Uterus (tissue), 2 donors: ENCODE measurements at regions not wholly inside any gene's neighbourhood (a gene's known extent, or its start where the extent isn't known, plus 50 kb on each side); places are given as distances from the start of the nearest gene placed in this dataset.

Source experiments
- POLR2A ChIP-seq, 2 donors: fragments of 450-650 bp; IDR thresholded peaks; one replicate each; pipeline ENCODE4 v1.6.1; 2016; ENCODE audit warnings: antibody characterized with exemption in 2 of 2, mild to moderate bottlenecking in 1 of 2, moderate library complexity in 1 of 2
- TF ChIP-seq, protein P1 (sequence below), 4 experiments: fragments of 200-600 bp in 2 of 4; fragments of 450-650 bp in 2 of 4; sonication (generic) in 2 of 4; IDR thresholded peaks; one replicate each; pipeline ENCODE4 v1.5.1; 2016 to 2019; ENCODE audit warnings: antibody characterized with exemption in 4 of 4, mild to moderate bottlenecking in 2 of 4, moderate library complexity in 1 of 4

DNA sequence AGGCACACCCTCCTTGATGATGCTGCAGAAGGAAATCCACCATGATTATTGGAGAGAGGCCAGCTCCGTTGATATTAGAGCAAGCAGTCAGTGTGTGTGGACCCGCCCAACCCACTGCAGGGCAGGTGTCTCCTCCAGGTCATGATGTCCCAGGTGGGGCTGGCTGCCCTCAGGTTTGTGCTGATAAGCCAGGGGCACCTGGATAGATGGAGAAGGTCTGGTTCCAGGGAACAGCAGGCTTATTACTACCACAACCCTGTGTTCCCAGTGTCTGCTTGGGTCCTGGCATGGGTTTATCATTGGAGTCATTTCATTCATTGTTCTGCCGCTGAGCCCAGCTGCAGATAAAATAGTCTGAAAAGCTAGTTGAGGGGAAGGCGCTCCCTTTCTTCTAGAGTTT is 181.1 kb upstream of the NECTIN1 start:
- TF ChIP-seq, protein P1, sequence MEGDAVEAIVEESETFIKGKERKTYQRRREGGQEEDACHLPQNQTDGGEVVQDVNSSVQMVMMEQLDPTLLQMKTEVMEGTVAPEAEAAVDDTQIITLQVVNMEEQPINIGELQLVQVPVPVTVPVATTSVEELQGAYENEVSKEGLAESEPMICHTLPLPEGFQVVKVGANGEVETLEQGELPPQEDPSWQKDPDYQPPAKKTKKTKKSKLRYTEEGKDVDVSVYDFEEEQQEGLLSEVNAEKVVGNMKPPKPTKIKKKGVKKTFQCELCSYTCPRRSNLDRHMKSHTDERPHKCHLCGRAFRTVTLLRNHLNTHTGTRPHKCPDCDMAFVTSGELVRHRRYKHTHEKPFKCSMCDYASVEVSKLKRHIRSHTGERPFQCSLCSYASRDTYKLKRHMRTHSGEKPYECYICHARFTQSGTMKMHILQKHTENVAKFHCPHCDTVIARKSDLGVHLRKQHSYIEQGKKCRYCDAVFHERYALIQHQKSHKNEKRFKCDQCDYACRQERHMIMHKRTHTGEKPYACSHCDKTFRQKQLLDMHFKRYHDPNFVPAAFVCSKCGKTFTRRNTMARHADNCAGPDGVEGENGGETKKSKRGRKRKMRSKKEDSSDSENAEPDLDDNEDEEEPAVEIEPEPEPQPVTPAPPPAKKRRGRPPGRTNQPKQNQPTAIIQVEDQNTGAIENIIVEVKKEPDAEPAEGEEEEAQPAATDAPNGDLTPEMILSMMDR (IDR thresholded peaks at IDR 0.05): no peak
- no peak for TF ChIP-seq POLR2A (IDR thresholded peaks at IDR 0.05)
